ENCODE measurements at regions not wholly inside any gene's neighbourhood (a gene's known extent, or its start where the extent isn't known, plus 50 kb on each side); places are given as distances from the start of the nearest gene placed in this dataset.

- TF ChIP-seq POLR2A (IDR thresholded peaks at IDR 0.05; ENCODE audit: low read depth, low read length) (no peak), CTCF (conservative IDR thresholded peaks at IDR 0.05; ENCODE audit: low read depth, low read length) (no peak), CEBPB (IDR thresholded peaks at IDR 0.05; ENCODE audit: low read depth, low read length) (no peak), SMC3 (IDR thresholded peaks at IDR 0.05; ENCODE audit: low read depth, low read length) (no peak), BHLHE40 (IDR thresholded peaks at IDR 0.05; ENCODE audit: low read depth, low read length) (no peak), MAFK (IDR thresholded peaks at IDR 0.05; ENCODE audit: low read depth, low read length) (no peak), RAD21 (IDR thresholded peaks at IDR 0.05; ENCODE audit: low read length) (no peak), FOS (IDR thresholded peaks at IDR 0.05; ENCODE audit: low read depth, low read length) (no peak), MAZ (IDR thresholded peaks at IDR 0.05; ENCODE audit: borderline replicate concordance, low read depth, low read length) (no peak)
These were observed 131.9 kb downstream of the RDH14 start for GRCh38 chr2:18428516-18428915.

All from IMR-90 (cell line).